ENCODE measurements at regions not wholly inside any gene's neighbourhood (a gene's known extent, or its start where the extent isn't known, plus 50 kb on each side); places are given as distances from the start of the nearest gene placed in this dataset.
"Not testable (repeated sequence)": the region's sequence is repeated elsewhere in the genome, so short reads cannot be mapped to it uniquely, and the experiment has no call there.

- in situ Hi-C loops (cut with HindIII; ENCODE audit: low sequenced_read_pairs) = no loop called here
Observed at GRCh38 chr10:105598207-105598606, 957.1 kb downstream of the SORCS3 start.

DNA sequence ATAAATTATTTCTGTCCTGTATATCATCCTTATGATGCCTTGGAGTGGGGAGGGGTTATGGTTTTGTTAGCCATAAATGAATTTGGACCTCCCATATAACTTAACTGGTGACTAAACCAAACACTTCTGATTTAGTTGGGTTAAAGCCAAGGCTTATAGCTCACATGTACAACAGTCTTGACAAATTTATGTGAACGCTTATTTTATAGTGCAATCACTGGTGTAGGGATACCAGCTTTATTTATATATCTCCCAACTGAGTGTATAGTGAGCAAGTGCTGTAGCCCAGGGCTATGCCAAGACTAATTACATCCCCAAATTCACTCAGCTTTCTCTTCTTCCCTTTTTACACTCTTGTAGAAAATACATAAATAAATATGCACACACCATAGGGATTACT lies 956.2 kb downstream of the SORCS3 start:
- in situ Hi-C loops (cut with HindIII; ENCODE audit: low sequenced_read_pairs) = no loop called here

- in situ Hi-C loops (cut with HindIII; ENCODE audit: low sequenced_read_pairs) = no loop called here
Observed at GRCh38 chr10:105596749-105597148, 955.7 kb downstream of the SORCS3 start.

DNA sequence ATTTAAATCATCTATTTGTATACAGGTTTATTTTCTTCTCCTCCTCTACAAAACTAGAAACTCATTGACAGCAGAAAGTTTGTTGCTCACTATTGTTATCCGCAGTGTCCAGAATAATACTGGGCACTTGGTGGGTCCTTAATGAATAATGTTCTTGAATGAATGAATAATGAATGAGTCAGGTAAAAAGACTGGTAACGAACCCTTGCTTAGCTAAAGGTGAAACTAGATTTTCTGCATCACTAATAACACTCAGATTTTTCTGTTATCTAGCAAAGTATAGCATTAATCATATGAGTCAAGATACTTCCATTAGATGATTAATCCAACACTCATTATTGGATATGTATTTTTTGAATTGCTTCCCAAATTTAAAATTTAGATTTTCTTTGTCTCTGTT lies 953.2 kb downstream of the SORCS3 start:
- in situ Hi-C loops (cut with HindIII; ENCODE audit: low sequenced_read_pairs) = no loop called here

DNA sequence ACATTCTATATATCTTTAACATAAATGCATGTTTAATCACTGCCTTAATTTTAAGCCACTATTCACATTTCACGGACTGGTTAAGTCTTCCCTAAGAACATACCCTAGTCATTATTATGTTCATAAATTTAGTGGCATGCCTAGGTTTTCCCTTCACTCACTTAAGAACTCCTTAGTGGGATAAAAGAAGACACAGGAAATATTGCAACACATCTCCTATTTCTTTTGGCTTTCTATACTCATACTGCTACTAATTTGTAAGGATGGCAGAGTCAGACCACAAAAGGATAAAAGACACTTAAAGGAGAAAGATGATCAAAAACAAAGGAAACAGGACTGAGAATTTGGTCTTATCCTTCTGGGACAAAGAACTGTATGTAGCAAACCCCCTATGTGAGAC lies 951.4 kb downstream of the SORCS3 start:
- in situ Hi-C loops (cut with HindIII; ENCODE audit: low sequenced_read_pairs) = no loop called here

DNA sequence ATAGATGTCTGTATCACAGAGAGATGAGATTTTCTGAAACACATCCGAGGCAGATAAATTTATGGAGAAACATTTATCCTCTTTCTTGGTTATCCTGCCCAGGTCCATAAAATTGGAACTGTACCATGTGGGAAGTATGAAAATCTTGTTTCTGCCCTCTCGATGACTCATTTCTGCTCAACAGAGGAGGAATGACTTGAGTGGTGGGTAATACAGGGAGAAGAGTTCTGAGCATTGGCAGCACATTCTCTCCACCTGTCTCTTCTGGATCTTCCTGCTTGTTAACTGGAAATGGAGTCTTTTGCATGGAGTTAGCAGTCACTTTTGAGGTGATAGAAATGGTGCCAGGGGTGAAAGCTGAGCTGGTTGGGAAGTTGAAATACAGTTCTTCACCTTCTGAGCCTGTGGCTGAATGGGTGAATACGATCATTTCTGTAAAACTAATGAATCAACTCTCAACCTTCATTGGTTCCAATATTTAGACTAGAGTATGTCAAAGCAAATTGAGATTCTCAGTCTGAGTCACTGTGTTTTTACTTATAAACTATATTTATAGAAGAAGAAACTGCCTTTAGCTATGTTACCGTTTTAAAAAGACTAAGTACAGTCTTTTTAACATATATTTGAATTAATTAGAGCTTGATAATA lies 945.5 kb downstream of the SORCS3 start:
- in situ Hi-C loops (cut with HindIII; ENCODE audit: low sequenced_read_pairs) = no loop called here

DNA sequence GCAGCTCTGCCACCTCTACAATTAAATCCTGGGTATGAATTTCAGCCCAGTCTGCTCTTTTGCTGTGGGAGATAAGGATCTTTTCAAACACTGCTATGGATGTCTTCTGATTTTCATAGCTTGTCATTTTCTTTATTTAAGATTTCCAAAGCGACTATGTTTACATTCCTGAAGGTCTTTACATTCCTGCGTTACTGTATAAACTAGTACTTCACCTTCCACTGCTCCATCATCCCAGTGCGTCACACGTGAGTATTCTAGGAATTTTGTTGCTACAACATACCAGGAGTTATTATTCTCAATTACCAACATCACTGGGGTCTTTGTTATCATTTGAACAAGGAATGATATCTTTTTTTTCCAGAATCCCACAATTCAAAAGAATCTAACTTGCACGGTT lies 944.7 kb downstream of the SORCS3 start:
- in situ Hi-C loops (cut with HindIII; ENCODE audit: low sequenced_read_pairs) = no loop called here

DNA sequence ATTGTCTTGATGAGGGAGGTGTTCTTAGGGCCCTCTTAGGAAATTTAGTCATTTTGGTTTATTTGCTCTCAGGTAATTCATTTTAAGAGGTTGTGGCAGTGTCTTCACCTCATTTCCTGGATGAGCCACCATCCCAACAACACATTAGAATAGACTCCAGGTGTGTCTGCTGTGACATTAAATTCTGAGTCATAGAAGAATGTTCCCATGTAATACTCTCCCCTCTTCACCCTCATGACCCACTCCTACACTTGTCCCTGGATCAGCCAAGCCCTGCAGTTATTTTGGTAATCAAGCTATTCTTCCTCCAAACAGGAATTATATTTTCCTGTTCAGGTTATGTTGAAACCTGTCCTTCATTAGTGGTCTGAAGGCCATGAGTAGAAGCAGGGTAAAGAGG lies 944.1 kb downstream of the SORCS3 start:
- in situ Hi-C loops (cut with HindIII; ENCODE audit: low sequenced_read_pairs) = no loop called here

DNA sequence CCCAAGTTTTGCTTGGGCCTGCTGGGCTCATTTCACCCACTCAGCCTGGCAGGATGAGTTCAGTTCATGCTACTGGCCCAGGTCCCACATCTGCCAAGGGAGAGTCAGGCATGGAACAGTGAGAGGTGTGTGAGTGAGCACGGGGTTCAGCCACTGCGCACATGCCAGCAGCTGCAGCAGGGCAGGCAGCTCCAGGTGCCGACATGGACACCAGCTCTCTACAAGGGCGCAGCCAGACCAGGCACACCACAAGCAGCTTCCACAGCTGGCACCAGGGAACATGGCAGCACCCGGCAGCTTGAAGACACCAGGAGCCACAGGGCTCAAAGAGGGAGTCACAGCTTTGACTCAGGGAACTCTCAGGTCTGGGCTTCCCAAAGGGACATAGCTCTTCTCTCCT lies 938.0 kb downstream of the SORCS3 start:
- in situ Hi-C loops (cut with HindIII; ENCODE audit: low sequenced_read_pairs) = no loop called here

DNA sequence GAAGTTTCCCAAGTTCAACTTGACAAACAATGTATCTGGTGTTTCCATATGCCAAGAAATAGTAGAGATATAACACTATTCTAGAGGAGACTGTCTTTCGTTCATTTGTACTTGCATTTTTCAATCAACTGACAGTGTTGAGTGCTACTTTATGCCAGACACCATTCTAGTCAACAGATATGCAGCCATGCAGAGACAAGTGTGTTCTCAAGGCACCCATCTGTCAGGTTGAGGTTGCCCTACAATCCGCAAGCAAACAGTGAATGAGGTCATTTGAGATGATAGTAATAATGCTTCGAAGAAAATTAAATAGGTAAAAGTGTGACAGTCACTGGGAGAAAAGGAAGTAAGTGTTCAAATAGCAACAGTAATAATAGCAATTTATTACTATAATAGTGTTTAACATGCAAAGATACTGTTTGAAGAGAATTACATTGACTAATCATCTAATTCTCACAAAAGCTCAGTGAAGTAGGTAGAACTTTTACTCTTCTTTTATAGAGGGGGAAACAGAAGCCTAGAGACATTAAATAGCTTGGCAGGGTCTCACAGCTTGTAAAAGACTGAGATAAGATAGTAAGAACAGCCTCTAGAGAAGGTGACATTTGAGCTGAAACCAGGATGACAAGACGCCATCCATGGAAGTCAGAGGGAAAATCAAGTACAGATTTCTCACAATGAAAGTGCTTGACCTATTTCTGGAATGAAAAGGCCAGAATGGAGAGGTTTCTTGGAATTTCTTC lies 936.9 kb downstream of the SORCS3 start:
- in situ Hi-C loops (cut with HindIII; ENCODE audit: low sequenced_read_pairs) = no loop called here

DNA sequence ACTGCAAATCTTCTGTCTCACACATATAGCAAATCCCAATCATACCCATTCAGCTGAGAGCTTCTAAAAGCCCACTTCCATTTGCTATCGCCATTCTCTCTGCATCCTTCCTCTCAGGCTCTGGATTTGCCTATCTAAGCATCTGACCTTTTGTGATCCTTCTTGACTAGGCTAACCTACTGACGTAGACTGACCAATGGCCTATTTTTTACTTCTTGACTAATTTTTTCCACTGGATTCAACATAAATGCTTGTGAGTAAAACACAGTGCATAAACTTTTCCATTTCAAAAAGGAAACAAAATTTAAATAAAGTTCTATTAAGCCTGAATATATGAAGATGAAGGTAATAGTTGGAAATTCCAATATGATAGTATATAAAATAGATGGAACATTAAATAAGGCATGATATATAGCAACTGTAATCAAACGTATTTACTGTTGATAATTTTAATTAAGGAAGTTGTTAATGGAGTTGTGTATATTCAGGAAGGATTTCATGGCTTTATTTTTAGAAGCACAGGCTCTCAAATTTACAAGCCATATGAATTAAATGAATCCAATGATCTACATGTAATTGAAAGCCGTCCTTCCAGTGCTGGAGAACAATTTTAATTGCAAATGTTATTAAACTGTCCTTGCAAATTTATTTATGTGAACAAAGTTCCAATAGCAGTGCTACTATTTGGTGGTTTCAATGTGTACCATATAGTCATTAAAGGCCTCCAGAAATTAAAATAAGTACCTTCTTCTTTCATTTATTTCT lies 918.4 kb downstream of the SORCS3 start:
- in situ Hi-C loops (cut with HindIII; ENCODE audit: low sequenced_read_pairs) = loop anchor here (5.0 kb wide), 1 partner anchor 63 kb away; no protein-coding TSS in a partner anchor

DNA sequence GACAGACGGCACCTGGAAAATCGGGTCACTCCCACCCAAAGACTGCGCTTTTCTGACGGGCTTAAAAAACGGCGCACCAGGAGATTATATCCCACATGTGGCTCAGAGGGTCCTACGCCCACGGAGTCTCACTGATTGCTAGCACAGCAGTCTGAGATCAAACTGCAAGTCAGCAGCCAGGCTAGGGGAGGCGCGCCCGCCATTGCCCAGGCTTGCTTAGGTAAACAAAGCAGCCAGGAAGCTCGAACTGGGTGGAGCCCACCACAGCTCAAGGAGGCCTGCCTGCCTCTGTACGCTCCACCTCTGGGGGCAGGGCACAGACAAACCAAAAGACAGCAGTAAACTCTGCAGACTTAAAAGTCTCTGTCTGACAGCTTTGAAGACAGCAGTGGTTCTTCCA lies 909.4 kb downstream of the SORCS3 start:
- in situ Hi-C loops (cut with HindIII; ENCODE audit: low sequenced_read_pairs) = not testable (repeated sequence)

DNA sequence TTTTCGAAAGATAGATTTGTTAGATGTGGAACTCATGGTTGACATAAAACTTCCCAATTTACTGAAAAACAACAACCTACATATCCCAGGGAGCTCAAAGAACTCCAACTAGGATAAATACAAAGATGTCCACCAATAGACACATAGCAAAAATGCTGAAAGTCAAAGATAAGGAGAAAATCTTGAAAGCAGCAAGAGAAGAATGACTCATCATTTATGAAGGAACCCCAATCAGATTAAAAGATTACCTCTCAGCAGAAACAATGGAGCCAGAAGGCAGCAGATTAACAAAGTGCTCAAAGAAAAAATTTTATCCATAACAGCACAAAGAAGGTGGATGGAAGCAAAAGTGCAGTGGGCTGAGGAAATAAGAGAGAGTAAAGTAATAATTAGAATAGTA lies 908.6 kb downstream of the SORCS3 start:
- in situ Hi-C loops (cut with HindIII; ENCODE audit: low sequenced_read_pairs) = loop anchor here (5.0 kb wide), 1 partner anchor 67 kb away; no protein-coding TSS in a partner anchor

DNA sequence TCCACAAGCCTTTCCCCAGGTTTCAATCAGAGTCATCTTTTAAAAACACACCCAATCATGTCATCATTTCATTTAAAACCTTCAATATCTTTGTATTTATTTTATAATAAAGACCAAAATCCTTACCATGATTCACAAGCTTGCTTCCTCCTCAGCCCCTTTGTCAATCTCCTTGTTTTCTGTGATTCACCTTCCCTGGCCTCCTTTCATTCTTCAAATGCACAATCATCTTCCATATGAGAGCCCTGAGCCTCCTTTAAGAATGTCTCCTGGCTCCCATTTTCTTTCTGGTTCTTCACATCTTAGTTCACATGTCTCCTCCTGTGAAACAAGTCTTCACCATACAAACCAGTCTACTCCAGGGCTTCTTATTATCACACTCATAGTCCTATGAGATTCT lies 904.0 kb downstream of the SORCS3 start:
- in situ Hi-C loops (cut with HindIII; ENCODE audit: low sequenced_read_pairs) = loop anchor here (5.0 kb wide), 1 partner anchor 63 kb away; no protein-coding TSS in a partner anchor

GRCh38 chr10:105540381-105540780 lies 899.3 kb downstream of the SORCS3 start:
- in situ Hi-C loops (cut with HindIII; ENCODE audit: low sequenced_read_pairs) = no loop called here

DNA sequence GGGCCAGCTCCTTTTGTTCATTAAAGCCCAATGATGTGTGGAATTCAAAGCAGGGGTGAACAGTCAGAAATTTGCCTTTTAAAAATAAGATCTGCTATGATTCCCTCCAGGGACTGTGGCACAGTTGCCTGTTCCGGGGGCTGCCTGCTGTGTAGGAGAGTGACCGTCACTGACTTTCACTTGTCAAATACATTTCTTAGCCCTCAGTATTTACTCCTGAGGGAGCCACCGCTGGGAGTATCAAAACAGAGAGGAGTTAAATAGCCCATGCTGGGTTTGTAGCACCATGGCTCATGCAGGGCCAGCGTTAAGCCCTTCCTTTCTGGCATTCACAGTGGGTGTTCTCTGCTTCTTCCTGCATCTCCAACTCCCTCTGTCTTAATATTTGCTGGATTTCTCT lies 897.8 kb downstream of the SORCS3 start:
- in situ Hi-C loops (cut with HindIII; ENCODE audit: low sequenced_read_pairs) = no loop called here

- in situ Hi-C loops (cut with HindIII; ENCODE audit: low sequenced_read_pairs) = no loop called here
Observed at GRCh38 chr10:105535478-105535877, 894.4 kb downstream of the SORCS3 start.

- in situ Hi-C loops (cut with HindIII; ENCODE audit: low sequenced_read_pairs) = no loop called here
Observed at GRCh38 chr10:105534086-105534485, 893.0 kb downstream of the SORCS3 start.

DNA sequence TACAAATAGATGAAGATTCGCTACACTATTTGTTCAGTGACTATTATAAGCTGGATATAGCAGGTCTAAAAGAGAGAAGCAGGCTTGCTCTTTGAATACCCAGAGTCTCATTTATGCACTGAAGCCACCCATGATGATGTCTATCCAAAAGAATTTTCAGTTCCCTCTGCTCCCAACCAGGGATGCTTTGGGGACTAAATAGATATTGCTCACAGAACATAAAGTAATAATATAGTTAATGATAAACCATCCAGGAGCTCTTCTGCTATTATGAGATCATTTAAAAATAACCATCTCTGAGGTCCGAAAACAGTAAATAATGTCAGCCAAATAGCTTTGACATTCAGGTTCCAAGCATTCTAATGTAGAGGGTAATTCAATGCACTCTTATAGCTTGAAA lies 875.4 kb downstream of the SORCS3 start:
- in situ Hi-C loops (cut with HindIII; ENCODE audit: low sequenced_read_pairs) = no loop called here

DNA sequence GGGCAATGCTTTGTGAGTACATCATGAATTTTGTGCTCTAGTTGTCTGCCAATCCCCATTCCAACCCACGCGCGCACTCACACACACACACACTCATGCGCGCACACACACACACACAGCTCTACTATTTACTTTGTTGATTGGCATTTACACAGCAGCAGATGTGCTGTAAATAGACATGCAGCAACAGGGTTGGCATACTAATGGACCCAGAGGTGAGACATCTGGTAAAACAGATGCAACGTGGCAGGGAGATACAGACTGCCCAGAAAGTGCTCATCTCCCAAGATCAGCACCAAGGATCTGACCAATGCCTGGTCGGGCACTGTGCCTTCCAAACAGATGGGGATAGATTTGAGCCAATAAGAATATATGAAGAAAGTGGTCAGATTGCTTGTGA lies 873.0 kb downstream of the SORCS3 start:
- in situ Hi-C loops (cut with HindIII; ENCODE audit: low sequenced_read_pairs) = no loop called here

GRCh38 chr10:105509517-105509916 lies 868.4 kb downstream of the SORCS3 start:
- in situ Hi-C loops (cut with HindIII; ENCODE audit: low sequenced_read_pairs) = no loop called here

DNA sequence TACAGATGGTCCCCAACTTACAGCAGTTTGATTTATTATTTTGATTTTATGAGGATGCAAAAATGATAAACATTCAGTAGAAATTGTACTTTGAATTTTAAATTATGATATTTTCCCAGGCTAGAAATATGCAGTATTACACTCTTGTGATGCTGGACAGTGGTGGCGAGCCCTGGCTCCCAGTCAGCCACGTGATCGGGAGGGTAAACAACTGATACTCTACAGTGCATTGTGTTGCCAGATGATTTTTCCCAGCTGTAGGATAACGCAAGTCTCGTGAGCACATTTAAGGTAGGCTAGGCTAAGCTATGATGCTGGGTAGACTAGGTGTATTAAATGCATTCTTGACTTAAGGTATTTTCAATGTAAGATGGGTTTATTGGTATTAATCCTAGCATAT lies 865.2 kb downstream of the SORCS3 start:
- in situ Hi-C loops (cut with HindIII; ENCODE audit: low sequenced_read_pairs) = no loop called here

All from endothelial cell of hepatic sinusoid (primary cell).